Epithelial cell of prostate (primary cell): ENCODE measurements at regions not wholly inside any gene's neighbourhood (a gene's known extent, or its start where the extent isn't known, plus 50 kb on each side); places are given as distances from the start of the nearest gene placed in this dataset.
A peak's percentile ranks its signal among the peaks of the same experiment; 100 is the strongest.

Experiments
- DNase-seq: peaks from one replicate; pipeline ENCODE4 v3.0.0-alpha.2; 2011; ENCODE audit warnings: low read depth, low spot score
- H3K27ac ChIP-seq: fragments of 450-650 bp; 2 replicates; pipeline ENCODE4 v1.5.1; 2017; ENCODE audit warnings: mild to moderate bottlenecking

- H3K27ac ChIP-seq = no peak overlapping the region
Observed at GRCh38 chr1:229815076-229815475, 189.0 kb downstream of the URB2 start.

GRCh38 chr1:229815961-229816360 lies 189.9 kb downstream of the URB2 start:
- H3K27ac ChIP-seq = no peak overlapping the region

More at GRCh38 chr1:229815076-229815475, 189.0 kb downstream of the URB2 start:
- no peak for DNase-seq

GRCh38 chr1:229817936-229818335 lies 191.9 kb downstream of the URB2 start:
- DNase-seq = no peak
- H3K27ac ChIP-seq = no peak overlapping the region

More at GRCh38 chr1:229815961-229816360, 189.9 kb downstream of the URB2 start:
- no peak for DNase-seq

DNA sequence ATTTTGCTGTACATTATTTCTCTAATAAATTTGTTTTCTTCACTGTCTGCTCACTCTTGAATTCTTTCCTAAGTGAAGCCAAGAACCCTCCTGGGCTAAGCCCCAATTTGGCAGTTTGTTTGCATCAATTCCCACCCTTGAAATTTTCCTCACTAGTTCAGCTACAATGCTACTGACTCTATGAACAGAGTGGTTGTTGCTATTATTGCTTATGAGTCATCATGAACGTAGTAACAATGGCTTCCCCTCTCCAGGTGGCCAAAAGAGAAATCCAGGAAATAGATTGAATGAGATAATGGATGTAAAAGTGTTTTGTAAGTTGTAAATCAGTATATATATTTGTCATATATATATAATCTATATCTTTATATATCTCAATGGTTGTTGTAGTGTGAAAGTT lies 193.0 kb downstream of the URB2 start:
- no peak overlapping the region for H3K27ac ChIP-seq
- no peak for DNase-seq

- H3K27ac ChIP-seq = no peak overlapping the region
- DNase-seq = no peak
Observed at GRCh38 chr1:229822026-229822425, 196.0 kb downstream of the URB2 start.

DNA sequence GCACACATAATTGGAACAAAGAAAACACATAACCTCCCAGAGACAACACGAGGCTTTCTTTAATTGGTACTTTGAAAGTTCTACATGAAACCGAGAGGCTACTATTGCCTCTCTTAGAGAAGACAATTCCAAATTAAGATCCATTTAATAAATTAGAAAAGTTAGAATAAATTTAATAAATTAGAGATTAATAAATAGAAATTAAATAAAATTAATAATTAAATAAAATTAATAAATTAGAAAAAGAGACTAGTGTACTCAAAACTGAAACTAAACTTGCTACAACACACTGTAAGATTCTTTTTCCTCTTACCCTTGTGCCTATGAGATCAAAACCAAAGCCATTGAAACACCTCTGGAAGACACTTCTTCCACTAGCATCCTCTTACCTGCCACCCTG lies 199.0 kb downstream of the URB2 start:
- DNase-seq = no peak
- no peak overlapping the region for H3K27ac ChIP-seq

DNA sequence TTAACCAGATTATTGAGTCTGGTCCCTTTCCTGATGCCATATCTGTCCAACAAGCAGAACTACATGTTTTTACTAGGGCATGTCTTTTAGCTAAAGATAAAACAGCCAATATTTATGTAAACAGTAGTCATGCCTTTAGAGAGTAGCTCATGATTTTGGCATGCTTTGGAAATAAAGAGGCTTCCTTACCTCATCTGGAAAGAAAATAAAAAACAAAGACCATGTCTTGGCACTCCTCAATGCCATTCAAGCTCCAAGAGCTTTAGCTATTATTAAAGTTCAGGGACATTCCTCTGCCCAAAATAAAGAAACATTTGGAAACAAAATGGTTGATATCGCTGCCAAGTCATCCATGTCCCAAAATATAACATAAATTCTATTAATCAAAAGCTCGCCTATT lies 202.4 kb downstream of the URB2 start:
- H3K27ac ChIP-seq = no peak overlapping the region
- no peak for DNase-seq

GRCh38 chr1:229832695-229833094 lies 206.6 kb downstream of the URB2 start:
- DNase-seq = no peak
- H3K27ac ChIP-seq = no peak overlapping the region

- DNase-seq = no peak
- no peak overlapping the region for H3K27ac ChIP-seq
Observed at GRCh38 chr1:229834230-229834629, 208.2 kb downstream of the URB2 start.

DNA sequence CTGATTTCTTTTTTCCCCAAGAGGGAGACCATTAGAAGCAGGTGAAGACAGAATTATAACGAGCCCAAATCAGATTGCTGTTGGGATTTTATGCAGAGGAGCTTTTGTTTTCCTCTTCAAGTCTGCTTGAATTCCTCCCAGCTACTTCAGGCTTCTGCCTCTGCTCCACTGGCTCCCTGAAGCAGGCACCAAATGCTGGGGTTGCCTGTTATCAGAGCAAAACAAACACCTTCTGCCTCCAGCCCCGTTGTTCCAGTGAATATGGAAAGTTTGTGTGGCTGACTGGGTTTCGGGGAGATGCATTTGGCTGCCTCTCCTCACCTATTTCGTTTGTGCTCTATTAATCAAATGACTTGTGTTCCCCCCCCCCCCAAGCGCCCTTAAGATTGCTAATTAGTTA lies 209.2 kb downstream of the URB2 start:
- no peak overlapping the region for H3K27ac ChIP-seq
- DNase-seq = no peak

DNA sequence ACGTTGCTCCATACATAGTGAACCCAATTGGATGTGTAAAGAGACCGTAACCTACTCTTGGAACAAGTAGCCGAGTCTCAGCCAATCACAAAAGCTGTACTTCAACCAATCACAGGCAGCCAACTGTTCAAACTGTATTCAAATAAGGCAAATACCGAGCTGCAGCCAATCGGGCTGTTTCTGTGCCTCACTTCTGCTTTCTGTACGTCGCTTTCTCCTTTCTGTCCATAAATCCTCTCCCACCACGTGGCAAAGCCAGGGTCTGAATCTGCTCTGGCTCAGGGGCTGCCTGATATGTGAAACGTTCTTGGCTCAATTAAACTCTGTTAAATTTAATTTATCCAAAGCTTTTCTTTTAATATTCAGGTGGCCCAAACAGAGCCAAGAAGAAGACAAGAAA lies 210.3 kb downstream of the URB2 start:
- H3K27ac ChIP-seq = no peak overlapping the region
- no peak for DNase-seq

- DNase-seq = no peak
- H3K27ac ChIP-seq = no peak overlapping the region
Observed at GRCh38 chr1:229838204-229838603, 212.2 kb downstream of the URB2 start.

- H3K27ac ChIP-seq = no peak overlapping the region
- DNase-seq = no peak
Observed at GRCh38 chr1:229839800-229840199, 213.8 kb downstream of the URB2 start.

DNA sequence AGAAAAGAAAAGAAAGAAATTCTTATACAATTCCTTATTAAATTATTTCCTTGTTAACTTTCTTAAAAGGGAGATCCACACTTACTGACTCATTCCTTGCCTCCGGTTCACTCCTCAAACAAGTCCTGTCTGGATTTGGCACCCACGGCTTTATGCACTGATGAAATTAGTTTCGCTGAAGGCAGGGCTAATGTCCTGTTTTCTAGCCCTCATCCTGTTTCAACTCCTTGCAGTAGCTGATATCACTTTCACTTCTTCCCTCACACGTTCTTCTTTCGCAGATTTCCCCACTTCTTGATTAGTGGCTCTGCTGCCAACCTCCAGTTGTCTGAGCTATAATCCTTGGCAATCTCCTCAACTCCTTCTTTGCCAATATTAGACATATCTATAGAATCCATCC lies 215.2 kb downstream of the URB2 start:
- H3K27ac ChIP-seq = peak overlapping the region; percentile 55
- peak; percentile 79 for DNase-seq

- H3K27ac ChIP-seq = no peak overlapping the region
- no peak for DNase-seq
Observed at GRCh38 chr1:229842302-229843255, 216.5 kb downstream of the URB2 start.

GRCh38 chr1:229843627-229844238 lies 217.7 kb downstream of the URB2 start:
- peak; percentile 20 for DNase-seq
- no peak overlapping the region for H3K27ac ChIP-seq

DNA sequence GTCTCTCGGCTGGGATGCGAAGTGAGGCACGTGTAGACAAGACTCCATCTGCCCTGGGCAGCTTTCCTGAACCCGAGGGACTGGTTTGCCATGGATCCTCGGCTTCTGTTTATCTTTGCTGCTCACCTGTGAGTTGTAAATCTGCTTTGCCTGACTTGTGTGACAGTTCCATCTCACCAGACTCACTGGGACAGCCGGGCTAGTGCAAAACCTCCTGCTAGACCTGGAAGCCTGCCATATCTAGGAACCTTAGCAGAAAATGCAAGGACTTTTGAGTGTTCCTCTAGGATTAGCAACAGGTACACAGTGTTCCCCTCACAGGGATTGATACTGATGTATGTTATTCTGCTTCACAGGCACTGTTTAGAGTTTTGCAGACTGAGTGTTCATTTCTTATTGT lies 218.6 kb downstream of the URB2 start:
- no peak for DNase-seq
- no peak overlapping the region for H3K27ac ChIP-seq

- DNase-seq = no peak
- H3K27ac ChIP-seq = no peak overlapping the region
Observed at GRCh38 chr1:229845410-229846138, 219.5 kb downstream of the URB2 start.

DNA sequence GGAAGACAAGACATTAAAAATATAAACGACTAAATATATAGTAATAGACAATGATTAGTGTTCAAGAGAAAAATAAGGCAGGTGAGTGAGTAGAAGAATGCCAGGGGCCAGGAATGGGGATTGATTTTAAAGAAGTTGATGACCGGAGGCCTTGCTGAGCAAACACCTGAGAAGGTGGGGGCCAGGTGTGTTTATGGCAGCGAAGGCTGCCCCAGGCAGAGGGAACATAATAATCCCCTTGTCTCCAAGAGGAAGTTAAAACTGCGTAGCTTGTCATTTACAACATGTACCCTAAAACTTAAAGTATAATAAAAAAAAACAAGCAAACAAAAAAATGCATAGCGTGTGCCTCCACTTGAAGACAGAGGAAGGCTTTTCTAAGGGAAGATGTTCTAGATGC lies 220.3 kb downstream of the URB2 start:
- no peak for DNase-seq
- H3K27ac ChIP-seq = no peak overlapping the region

- no peak overlapping the region for H3K27ac ChIP-seq
- no peak for DNase-seq
Observed at GRCh38 chr1:229848752-229849677, 218.0 kb upstream of the GALNT2 start.
